ENCODE measurements at regions not wholly inside any gene's neighbourhood (a gene's known extent, or its start where the extent isn't known, plus 50 kb on each side); places are given as distances from the start of the nearest gene placed in this dataset.

DNA sequence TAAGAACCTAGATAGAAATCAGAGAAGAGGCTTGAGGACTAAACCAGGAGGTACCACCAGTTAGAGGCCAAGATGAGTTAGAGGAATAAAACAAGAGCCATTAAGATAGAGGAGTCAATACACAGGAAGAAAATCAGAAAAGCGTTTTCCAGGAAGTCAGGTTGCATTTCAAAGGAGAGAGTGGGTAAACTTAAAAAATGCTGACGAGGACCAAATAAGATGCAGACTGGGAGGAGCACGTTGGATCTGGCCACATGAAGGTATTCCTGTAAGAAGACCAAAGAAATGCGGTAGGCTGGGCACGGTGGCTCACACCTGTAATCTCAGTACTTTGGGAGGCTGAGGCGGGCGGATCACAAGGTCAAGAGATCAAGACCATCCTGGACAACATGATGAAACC, 533.1 kb upstream of the TENM3 start:
- TF ChIP-seq, protein P1, sequence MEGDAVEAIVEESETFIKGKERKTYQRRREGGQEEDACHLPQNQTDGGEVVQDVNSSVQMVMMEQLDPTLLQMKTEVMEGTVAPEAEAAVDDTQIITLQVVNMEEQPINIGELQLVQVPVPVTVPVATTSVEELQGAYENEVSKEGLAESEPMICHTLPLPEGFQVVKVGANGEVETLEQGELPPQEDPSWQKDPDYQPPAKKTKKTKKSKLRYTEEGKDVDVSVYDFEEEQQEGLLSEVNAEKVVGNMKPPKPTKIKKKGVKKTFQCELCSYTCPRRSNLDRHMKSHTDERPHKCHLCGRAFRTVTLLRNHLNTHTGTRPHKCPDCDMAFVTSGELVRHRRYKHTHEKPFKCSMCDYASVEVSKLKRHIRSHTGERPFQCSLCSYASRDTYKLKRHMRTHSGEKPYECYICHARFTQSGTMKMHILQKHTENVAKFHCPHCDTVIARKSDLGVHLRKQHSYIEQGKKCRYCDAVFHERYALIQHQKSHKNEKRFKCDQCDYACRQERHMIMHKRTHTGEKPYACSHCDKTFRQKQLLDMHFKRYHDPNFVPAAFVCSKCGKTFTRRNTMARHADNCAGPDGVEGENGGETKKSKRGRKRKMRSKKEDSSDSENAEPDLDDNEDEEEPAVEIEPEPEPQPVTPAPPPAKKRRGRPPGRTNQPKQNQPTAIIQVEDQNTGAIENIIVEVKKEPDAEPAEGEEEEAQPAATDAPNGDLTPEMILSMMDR (IDR thresholded peaks at IDR 0.05; ENCODE audit: unreplicated experiment), result no peak
- Mint-ChIP-seq H3K4me3 (ENCODE audit: low read depth) (no peak overlapping the region), H3K36me3 (ENCODE audit: insufficient read depth) (no peaks in the 10 kb centered on the region), H3K4me1 (ENCODE audit: low read depth) (no peaks in the 10 kb centered on the region), H3K9me3 (ENCODE audit: low read depth) (peaks cover 10% of the 10 kb centered on the region), H3K27me3 (no peaks in the 10 kb centered on the region), H3K27ac (no peak overlapping the region)
- no peak for DNase-seq (ENCODE audit: low spot score, unreplicated experiment)

DNA sequence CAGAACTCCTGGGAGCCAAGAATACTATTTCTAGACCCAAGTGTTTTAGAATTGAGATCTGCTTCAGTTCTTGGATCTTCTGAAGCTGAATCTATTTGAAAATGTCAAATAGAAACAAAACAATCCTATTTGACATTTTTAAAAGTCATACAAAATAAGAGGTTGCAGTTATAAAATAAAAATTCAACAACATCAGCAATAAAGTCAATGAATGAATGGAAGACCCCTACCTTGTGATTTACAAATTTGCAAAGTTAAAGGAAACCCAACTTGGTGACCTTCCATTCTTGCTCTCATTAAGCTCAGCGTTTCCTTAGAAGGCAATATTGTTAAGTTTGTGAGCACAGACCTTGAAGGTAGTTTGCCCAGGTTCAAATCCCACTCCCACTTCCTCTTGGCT, 531.8 kb upstream of the TENM3 start:
- H3K4me1 Mint-ChIP-seq (ENCODE audit: low read depth), result no peaks in the 10 kb centered on the region
- no peak for DNase-seq (ENCODE audit: low spot score, unreplicated experiment)
- H3K4me3 Mint-ChIP-seq (ENCODE audit: low read depth), result no peak overlapping the region
- H3K9me3 Mint-ChIP-seq (ENCODE audit: low read depth), result peaks cover 10% of the 10 kb centered on the region
- H3K27me3 Mint-ChIP-seq, result no peaks in the 10 kb centered on the region
- TF ChIP-seq, protein P1 (IDR thresholded peaks at IDR 0.05; ENCODE audit: unreplicated experiment), result no peak
- no peak overlapping the region for H3K27ac Mint-ChIP-seq
- H3K36me3 Mint-ChIP-seq (ENCODE audit: insufficient read depth), result no peaks in the 10 kb centered on the region

DNA sequence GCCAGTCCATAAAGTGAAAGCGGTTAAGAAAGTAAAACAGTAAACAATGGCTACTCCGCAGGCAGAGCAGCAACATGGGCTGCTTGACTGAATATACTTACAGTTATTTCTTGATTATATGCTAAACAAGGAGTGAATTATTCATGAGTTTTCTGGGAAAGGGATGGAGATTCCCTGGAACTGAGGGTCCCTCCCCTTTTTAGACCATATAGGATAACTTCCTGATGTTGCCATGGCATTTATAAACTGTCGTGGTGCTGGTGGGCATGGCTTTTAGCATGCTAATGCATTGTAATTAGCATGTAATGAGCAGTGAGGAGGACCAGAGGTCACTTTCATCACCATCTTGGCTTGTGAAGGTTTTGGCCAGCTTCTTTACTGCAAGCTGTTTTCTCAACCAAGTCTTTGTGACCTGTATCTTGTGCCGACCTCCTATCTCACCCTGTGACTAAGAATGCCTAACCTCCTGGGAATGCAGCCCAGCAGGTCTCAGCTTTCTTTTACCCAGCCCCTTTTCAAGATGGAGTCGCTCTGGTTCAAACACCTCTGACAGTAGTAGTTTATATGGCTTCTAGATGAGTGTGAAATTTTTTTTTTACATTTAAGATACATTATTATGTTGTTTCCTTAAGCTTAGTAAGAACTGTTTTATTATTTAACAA, 514.8 kb upstream of the TENM3 start:
- no peaks in the 10 kb centered on the region for H3K36me3 Mint-ChIP-seq (ENCODE audit: insufficient read depth)
- DNase-seq (ENCODE audit: low spot score, unreplicated experiment), result no peak
- TF ChIP-seq, protein P1 (IDR thresholded peaks at IDR 0.05; ENCODE audit: unreplicated experiment), result no peak
- H3K27ac Mint-ChIP-seq, result no peak overlapping the region
- H3K4me1 Mint-ChIP-seq (ENCODE audit: low read depth), result no peaks in the 10 kb centered on the region
- H3K27me3 Mint-ChIP-seq, result no peaks in the 10 kb centered on the region
- H3K4me3 Mint-ChIP-seq (ENCODE audit: low read depth), result no peak overlapping the region
- peaks cover 6% of the 10 kb centered on the region for H3K9me3 Mint-ChIP-seq (ENCODE audit: low read depth)

DNA sequence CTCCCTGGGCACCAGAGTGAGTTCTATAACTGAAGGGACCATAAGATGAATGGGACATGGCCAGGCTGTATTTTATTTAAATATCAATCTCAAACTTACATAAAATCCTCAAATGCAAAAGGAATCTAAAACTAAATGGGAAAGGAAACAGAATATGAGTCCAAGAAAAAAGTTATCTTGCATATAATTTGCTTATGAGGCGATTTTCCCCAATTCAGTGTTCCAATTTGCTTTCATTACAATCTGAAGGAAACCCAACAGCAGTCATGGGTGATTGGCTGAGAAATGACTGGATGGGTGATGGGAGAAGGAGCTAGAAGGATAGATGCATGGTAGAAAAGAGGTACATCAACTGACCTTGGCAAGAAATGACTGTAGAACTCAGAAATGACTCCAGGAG, 511.3 kb upstream of the TENM3 start:
- peaks cover 3% of the 10 kb centered on the region for H3K9me3 Mint-ChIP-seq (ENCODE audit: low read depth)
- H3K27me3 Mint-ChIP-seq, result no peaks in the 10 kb centered on the region
- no peak for DNase-seq (ENCODE audit: low spot score, unreplicated experiment)
- H3K36me3 Mint-ChIP-seq (ENCODE audit: insufficient read depth), result no peaks in the 10 kb centered on the region
- H3K27ac Mint-ChIP-seq, result no peak overlapping the region
- no peaks in the 10 kb centered on the region for H3K4me1 Mint-ChIP-seq (ENCODE audit: low read depth)
- no peak overlapping the region for H3K4me3 Mint-ChIP-seq (ENCODE audit: low read depth)
- TF ChIP-seq, protein P1 (IDR thresholded peaks at IDR 0.05; ENCODE audit: unreplicated experiment), result no peak

DNA sequence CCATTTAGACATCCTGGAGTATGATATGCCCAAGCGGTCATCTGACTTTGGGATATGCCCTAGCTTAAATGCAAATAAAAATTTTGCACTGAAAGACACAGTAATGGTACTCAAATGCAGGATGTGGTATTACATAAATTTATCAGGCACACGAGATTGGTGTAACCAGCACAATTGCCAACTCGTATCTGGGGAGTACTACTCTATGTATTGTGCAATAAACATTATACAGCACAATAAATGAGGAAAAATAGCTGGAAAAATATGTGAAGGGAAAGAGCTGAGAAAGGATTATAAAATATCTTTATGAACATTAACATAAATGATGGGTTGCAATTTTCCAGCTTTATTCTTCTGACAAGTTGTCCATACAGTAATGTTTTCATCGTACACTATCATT, 505.5 kb upstream of the TENM3 start:
- Mint-ChIP-seq H3K36me3 (ENCODE audit: insufficient read depth) (no peaks in the 10 kb centered on the region), H3K27ac (no peak overlapping the region), H3K4me1 (ENCODE audit: low read depth) (no peaks in the 10 kb centered on the region), H3K4me3 (ENCODE audit: low read depth) (no peak overlapping the region), H3K9me3 (ENCODE audit: low read depth) (no peaks in the 10 kb centered on the region), H3K27me3 (no peaks in the 10 kb centered on the region)
- TF ChIP-seq, protein P1 (IDR thresholded peaks at IDR 0.05; ENCODE audit: unreplicated experiment), result no peak
- DNase-seq (ENCODE audit: low spot score, unreplicated experiment), result no peak
